ENCODE measurements at regions not wholly inside any gene's neighbourhood (a gene's known extent, or its start where the extent isn't known, plus 50 kb on each side); places are given as distances from the start of the nearest gene placed in this dataset.

- TF ChIP-seq POLR2A (IDR thresholded peaks at IDR 0.05) (no peak), CTCF (IDR thresholded peaks at IDR 0.05) (no peak)
These were observed 600.4 kb downstream of the ADGRL2 start for GRCh38 chr1:82401116-82401515.

All from uterus (tissue), 2 donors.